ENCODE measurements at regions not wholly inside any gene's neighbourhood (a gene's known extent, or its start where the extent isn't known, plus 50 kb on each side); places are given as distances from the start of the nearest gene placed in this dataset.
"Not testable (repeated sequence)": the region's sequence is repeated elsewhere in the genome, so short reads cannot be mapped to it uniquely, and the experiment has no call there.

- Histone ChIP-seq H3K4me1 (ENCODE audit: insufficient read depth) (no peaks in the 10 kb centered on the region), H3K4me3 (no peak overlapping the region), H3K9me3 (no peaks in the 10 kb centered on the region), H3K36me3 (no peaks in the 10 kb centered on the region), H3K27me3 (no peaks in the 10 kb centered on the region), H3K27ac (no peak overlapping the region)
- WGBS, 3 donors, result 83 to 86% (median 84%) methylated on average over 3 of the region's 3 CpGs
- no peak for DNase-seq
- intact Hi-C loops (cut with DNase I), result no loop called here
- TF ChIP-seq POLR2A (IDR thresholded peaks at IDR 0.05) (no peak), EP300 (IDR thresholded peaks at IDR 0.05) (no peak), CTCF (IDR thresholded peaks at IDR 0.05) (no peak)
Observed at GRCh38 chr7:68400783-68401182, 1197.5 kb upstream of the AUTS2 start.

DNA sequence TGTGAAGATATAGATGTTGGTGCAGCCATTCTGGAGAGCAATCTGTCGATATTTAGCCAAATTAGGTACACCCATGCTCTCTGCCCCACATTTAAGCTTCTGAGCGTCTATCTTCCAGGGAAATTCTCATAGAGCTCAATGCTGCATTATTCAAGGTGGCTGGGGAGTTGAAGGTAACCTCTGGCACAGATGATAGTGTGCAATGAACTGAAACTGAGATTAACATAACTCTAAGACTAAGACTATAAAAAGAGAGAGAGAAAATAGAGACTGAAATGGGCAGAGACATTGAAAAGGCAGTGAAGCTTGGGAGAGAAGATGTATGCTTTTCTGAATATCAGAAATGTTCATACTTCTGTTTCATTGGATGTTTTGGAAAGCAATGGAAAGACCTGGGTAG, 1197.0 kb upstream of the AUTS2 start:
- 80 to 91% (median 91%) methylated on average over 2 of the region's 2 CpGs for WGBS, 3 donors
- Histone ChIP-seq H3K4me3 (no peak overlapping the region), H3K27ac (no peak overlapping the region), H3K27me3 (no peaks in the 10 kb centered on the region), H3K4me1 (ENCODE audit: insufficient read depth) (no peaks in the 10 kb centered on the region), H3K9me3 (no peaks in the 10 kb centered on the region), H3K36me3 (no peaks in the 10 kb centered on the region)
- intact Hi-C loops (cut with DNase I), result no loop called here
- TF ChIP-seq POLR2A (IDR thresholded peaks at IDR 0.05), result no peak
- TF ChIP-seq EP300 (IDR thresholded peaks at IDR 0.05), result no peak
- TF ChIP-seq CTCF (IDR thresholded peaks at IDR 0.05), result no peak
- no peak for DNase-seq

DNA sequence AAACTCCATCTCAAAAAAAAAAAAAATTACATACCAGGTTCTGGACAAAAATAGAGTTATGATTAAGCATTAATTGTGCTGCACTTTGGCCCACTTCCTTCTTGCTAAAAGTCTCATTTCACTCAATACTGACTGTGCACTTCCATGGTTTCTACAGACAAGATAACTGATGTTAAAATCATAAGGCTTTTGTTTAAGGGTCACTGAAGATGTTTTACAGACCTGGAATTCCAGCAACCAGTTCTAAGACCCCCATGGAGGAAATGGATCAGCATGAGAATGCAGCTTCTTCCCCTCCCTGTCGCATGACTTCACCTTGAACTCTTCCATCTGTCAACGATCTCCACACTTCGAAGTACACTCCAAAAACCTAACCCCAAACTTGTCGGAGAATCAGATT, 1191.8 kb upstream of the AUTS2 start:
- intact Hi-C loops (cut with DNase I), result no loop called here
- no peak overlapping the region for H3K27ac ChIP-seq
- H3K9me3 ChIP-seq, result no peaks in the 10 kb centered on the region
- no peak for TF ChIP-seq POLR2A (IDR thresholded peaks at IDR 0.05)
- no peaks in the 10 kb centered on the region for H3K4me1 ChIP-seq (ENCODE audit: insufficient read depth)
- H3K27me3 ChIP-seq, result no peaks in the 10 kb centered on the region
- H3K36me3 ChIP-seq, result no peaks in the 10 kb centered on the region
- 24 to 39% (median 25%) methylated on average over 4 of the region's 4 CpGs for whole genome bisulfite sequencing, 3 donors
- H3K4me3 ChIP-seq, result no peak overlapping the region
- no peak for DNase-seq

GRCh38 chr7:68407460-68407859, 1190.8 kb upstream of the AUTS2 start:
- intact Hi-C loops (cut with DNase I), result no loop called here
- Histone ChIP-seq H3K27me3 (no peaks in the 10 kb centered on the region), H3K36me3 (no peaks in the 10 kb centered on the region), H3K27ac (no peak overlapping the region), H3K4me3 (no peak overlapping the region), H3K4me1 (ENCODE audit: insufficient read depth) (no peaks in the 10 kb centered on the region), H3K9me3 (no peaks in the 10 kb centered on the region)
- no peak for DNase-seq
- TF ChIP-seq CTCF (IDR thresholded peaks at IDR 0.05), result no peak
- no peak for TF ChIP-seq POLR2A (IDR thresholded peaks at IDR 0.05)

- intact Hi-C loops (cut with DNase I), result no loop called here
- Histone ChIP-seq H3K27me3 (no peaks in the 10 kb centered on the region), H3K9me3 (no peaks in the 10 kb centered on the region), H3K27ac (no peak overlapping the region), H3K4me1 (ENCODE audit: insufficient read depth) (no peaks in the 10 kb centered on the region), H3K36me3 (no peaks in the 10 kb centered on the region), H3K4me3 (no peak overlapping the region)
- no peak for DNase-seq
- TF ChIP-seq POLR2A (IDR thresholded peaks at IDR 0.05), result no peak
- no peak for TF ChIP-seq EP300 (IDR thresholded peaks at IDR 0.05)
- WGBS, 3 donors, result 88 to 94% (median 88%) methylated on average over 1 of the region's 1 CpG
Observed at GRCh38 chr7:68408873-68409272, 1189.4 kb upstream of the AUTS2 start.

DNA sequence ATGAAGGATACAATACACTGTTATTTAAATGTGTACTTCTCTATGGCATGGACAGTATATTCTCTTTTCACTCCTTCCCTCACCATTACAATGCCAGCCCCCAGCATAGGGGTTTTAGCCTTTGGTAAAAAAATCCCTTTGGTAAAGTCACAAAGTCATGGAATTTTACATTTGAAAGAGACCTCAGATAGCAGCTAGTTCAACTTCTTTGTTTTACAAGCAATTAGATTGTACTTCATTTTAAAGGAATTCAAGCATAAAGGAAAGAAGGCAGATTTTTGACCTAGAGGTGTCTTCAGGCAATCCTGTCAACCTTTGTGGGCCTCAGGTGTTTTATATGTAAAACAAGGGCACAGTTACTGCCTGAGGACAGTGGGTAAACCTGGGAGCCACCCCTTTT, 1188.4 kb upstream of the AUTS2 start:
- intact Hi-C loops (cut with DNase I), result no loop called here
- no peaks in the 10 kb centered on the region for H3K36me3 ChIP-seq
- H3K27me3 ChIP-seq, result no peaks in the 10 kb centered on the region
- TF ChIP-seq EP300 (IDR thresholded peaks at IDR 0.05), result no peak
- TF ChIP-seq CTCF (IDR thresholded peaks at IDR 0.05), result no peak
- no peak for TF ChIP-seq POLR2A (IDR thresholded peaks at IDR 0.05)
- no peak overlapping the region for H3K27ac ChIP-seq
- no peak for DNase-seq
- H3K9me3 ChIP-seq, result no peaks in the 10 kb centered on the region
- H3K4me3 ChIP-seq, result no peak overlapping the region
- no peaks in the 10 kb centered on the region for H3K4me1 ChIP-seq (ENCODE audit: insufficient read depth)

GRCh38 chr7:68410693-68411092, 1187.6 kb upstream of the AUTS2 start:
- H3K27me3 ChIP-seq; DNase-seq; H3K4me1 ChIP-seq (ENCODE audit: insufficient read depth); H3K36me3 ChIP-seq; H3K4me3 ChIP-seq; intact Hi-C loops (cut with DNase I); H3K27ac ChIP-seq; H3K9me3 ChIP-seq: not testable (repeated sequence)
- 91 to 94% (median 94%) methylated on average over 11 of the region's 11 CpGs for WGBS, 3 donors

All from ovary (tissue), 7 donors.